ENCODE measurements at regions not wholly inside any gene's neighbourhood (a gene's known extent, or its start where the extent isn't known, plus 50 kb on each side); places are given as distances from the start of the nearest gene placed in this dataset.

- TF ChIP-seq, protein P1, sequence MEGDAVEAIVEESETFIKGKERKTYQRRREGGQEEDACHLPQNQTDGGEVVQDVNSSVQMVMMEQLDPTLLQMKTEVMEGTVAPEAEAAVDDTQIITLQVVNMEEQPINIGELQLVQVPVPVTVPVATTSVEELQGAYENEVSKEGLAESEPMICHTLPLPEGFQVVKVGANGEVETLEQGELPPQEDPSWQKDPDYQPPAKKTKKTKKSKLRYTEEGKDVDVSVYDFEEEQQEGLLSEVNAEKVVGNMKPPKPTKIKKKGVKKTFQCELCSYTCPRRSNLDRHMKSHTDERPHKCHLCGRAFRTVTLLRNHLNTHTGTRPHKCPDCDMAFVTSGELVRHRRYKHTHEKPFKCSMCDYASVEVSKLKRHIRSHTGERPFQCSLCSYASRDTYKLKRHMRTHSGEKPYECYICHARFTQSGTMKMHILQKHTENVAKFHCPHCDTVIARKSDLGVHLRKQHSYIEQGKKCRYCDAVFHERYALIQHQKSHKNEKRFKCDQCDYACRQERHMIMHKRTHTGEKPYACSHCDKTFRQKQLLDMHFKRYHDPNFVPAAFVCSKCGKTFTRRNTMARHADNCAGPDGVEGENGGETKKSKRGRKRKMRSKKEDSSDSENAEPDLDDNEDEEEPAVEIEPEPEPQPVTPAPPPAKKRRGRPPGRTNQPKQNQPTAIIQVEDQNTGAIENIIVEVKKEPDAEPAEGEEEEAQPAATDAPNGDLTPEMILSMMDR (IDR thresholded peaks at IDR 0.05 in 2 of 3, conservative IDR thresholded peaks at IDR 0.05 in 1 of 3; ENCODE audit: borderline replicate concordance in 1 of 3, insufficient read depth in 1 of 3, low read depth in 2 of 3, low read length in 2 of 3), result no peak
- TF ChIP-seq SRF (IDR thresholded peaks at IDR 0.05; ENCODE audit: low read depth) (no peak), RAD21 (IDR thresholded peaks at IDR 0.05; ENCODE audit: low read depth) (no peak), POLR2AphosphoS5 (IDR thresholded peaks at IDR 0.05; ENCODE audit: low read depth, low read length) (no peak), SP1 (IDR thresholded peaks at IDR 0.05; ENCODE audit: low read depth) (no peak), CEBPB (IDR thresholded peaks at IDR 0.05; ENCODE audit: low read depth) (no peak), EZH2 (IDR thresholded peaks at IDR 0.05) (no peak)
- TF ChIP-seq, protein P2, sequence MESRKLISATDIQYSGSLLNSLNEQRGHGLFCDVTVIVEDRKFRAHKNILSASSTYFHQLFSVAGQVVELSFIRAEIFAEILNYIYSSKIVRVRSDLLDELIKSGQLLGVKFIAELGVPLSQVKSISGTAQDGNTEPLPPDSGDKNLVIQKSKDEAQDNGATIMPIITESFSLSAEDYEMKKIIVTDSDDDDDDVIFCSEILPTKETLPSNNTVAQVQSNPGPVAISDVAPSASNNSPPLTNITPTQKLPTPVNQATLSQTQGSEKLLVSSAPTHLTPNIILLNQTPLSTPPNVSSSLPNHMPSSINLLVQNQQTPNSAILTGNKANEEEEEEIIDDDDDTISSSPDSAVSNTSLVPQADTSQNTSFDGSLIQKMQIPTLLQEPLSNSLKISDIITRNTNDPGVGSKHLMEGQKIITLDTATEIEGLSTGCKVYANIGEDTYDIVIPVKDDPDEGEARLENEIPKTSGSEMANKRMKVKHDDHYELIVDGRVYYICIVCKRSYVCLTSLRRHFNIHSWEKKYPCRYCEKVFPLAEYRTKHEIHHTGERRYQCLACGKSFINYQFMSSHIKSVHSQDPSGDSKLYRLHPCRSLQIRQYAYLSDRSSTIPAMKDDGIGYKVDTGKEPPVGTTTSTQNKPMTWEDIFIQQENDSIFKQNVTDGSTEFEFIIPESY (IDR thresholded peaks at IDR 0.05; ENCODE audit: extremely low read depth, insufficient replicate concordance, low read length), result no peak
These were observed 167.2 kb downstream of the TTLL2 start for GRCh38 chr6:167492100-167492449.

Measured in HCT116 (cell line).